ENCODE measurements at regions not wholly inside any gene's neighbourhood (a gene's known extent, or its start where the extent isn't known, plus 50 kb on each side); places are given as distances from the start of the nearest gene placed in this dataset.

DNA sequence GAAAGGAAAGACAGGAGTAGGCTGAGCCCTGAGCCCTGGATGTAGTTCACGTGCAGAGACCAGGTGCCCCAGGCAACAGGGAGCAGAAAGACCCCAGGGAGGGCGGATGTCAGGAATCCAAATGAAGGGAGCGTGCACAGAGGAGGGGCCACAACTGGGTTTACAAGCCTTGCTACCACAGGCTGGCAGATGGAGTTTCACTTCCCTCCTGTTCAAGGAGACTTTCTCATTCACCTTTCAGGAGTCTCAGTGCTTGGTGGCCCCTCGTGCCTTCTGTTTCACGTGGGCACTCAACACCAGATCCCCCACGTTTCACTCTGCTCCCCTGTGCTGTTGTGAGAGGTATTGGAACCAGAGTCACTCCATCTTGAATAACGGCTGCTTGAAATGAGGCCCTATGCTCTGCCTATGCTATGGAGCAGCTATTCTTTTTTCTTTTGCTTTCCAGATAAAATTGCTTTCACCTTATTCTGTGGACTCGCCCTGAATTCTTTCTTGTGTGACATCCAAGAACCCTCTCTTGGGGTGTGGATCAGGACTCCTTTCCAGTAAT is 601.4 kb upstream of the IGFBP3 start:
- DNase-seq (ENCODE audit: low read depth in 2 of 3, low spot score in 1 of 3), result no peak

DNA sequence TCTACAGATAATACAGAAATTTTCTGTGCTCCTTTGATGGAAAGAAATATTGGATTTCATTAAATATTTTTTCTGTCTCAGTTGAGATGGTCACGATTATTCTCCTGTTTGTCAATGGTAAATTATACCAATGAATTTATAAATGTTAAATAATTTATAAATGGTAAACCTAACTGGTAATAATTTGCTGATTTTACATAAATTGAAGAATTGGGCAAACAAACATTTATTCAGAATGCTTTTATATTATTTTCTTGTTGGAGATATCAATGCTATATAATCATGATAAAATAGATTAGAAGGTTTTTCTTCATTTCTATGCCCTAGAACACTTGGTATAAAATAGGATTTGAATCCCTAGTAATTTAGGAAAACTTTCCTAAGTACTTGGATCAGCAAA is 597.6 kb upstream of the IGFBP3 start:
- no peak for DNase-seq (ENCODE audit: low read depth in 2 of 3, low spot score in 1 of 3)

DNA sequence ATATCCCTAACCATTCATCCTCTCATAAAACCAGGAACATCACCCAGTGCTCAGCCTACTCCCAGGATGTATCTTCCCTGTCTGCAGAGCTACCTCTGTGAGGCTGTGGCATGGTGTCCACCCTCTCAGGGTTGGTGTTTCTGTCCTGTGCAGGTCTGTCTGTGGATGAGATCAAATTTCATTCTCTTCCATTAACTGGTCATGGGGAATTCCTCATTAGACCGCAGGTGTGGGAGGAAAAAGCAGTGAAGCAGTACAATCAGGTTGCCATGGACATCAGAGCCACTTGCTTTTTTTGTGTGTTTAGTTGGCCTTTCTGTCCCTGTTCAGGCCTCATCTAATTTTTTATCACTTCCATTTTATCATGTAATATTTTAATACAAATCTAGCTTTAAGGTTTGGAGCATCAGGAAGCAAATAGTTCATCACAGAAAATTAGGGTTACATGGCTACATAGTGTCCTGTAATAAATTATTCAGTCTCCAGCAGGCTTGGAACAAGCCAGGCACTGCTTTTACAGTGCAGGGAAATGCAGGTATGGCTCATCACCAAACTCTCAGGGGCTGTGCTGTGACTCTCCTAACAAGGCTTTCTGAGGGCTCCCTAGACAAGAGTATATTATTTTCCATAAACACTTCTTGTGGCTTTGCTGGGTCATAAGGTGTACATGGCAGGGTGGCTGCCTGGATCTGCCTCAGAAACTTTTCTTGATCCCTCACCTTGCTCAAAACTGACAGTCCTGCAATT is 594.9 kb upstream of the IGFBP3 start:
- DNase-seq (ENCODE audit: low read depth in 2 of 3, low spot score in 1 of 3), result no peak

DNA sequence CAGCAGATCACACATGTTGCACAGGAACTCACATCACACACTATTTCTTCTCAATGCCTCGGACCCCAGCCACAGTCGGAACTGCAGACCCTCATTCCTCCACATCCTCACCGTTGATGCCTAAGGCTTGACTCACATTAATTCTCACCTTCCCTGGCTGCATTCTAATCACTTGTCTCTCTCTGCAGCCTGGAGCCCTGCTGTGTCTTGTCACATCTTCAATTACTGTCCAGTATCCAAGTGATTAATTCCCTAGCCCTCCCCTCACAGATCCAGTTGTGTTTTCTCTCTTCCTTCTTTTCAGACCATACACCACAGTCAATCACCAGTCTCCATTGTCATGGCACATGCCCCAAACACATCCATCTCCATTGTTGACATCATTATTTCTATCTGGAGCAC is 592.4 kb upstream of the IGFBP3 start:
- no peak for DNase-seq (ENCODE audit: low read depth in 2 of 3, low spot score in 1 of 3)

- DNase-seq (ENCODE audit: low read depth in 2 of 3, low spot score in 1 of 3), result no peak
Measured at GRCh38 chr7:46512891-46513413, 591.9 kb upstream of the IGFBP3 start.

DNA sequence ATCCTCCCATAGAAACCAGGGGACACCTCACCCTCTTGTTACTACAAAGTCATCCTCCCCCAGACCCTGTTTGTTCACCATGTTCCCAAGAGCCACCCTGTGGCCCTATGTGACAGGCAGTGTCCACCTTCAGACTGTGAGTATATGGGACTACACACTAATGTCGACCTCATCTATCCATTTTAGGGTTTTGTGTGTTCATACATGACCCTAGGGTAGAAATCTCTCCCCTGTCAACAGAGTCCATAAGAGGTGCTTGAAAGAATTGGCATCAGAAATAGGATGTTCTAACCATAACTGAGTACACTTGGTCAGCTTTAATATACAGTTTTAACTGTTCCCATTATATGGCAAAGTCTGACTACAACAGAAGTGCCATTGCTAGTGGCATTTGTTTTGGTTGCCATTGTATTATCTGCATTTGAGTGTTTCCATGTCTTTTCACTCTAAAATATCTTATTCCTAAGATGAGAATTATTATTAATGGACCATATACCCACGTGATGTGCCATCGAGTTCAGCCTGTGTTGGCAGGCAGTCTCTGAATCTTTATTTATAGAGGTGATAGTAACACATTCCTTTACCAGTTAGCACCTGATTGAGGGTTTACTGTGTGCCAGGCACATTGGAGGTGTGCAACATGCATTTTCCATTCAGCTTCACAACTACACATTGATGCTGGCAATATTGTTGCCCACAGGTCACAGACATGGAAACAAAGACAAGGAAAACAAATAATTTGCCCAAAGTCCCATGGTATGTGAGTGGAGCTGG is 590.6 kb upstream of the IGFBP3 start:
- no peak for DNase-seq (ENCODE audit: low read depth in 2 of 3, low spot score in 1 of 3)

DNA sequence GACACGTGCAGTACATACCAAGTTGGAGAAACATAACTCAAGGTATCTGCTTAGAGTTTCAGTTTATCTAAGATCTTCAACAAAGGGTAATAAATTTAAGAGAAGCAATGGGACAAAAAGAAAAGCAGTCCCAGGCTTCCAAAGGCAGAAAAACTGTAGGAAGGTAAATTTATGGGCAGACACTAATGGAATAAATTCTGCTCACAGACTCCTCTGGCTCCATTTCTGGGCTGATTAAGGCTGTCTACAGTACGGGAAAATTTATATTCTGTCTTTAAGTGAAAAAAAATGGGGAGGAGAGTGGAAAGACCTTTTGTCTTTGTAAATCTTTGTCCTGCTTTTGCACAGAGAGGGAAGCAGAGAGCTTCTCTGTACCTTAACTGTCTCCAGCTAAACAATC is 587.5 kb upstream of the IGFBP3 start:
- DNase-seq (ENCODE audit: low read depth in 2 of 3, low spot score in 1 of 3), result no peak

DNA sequence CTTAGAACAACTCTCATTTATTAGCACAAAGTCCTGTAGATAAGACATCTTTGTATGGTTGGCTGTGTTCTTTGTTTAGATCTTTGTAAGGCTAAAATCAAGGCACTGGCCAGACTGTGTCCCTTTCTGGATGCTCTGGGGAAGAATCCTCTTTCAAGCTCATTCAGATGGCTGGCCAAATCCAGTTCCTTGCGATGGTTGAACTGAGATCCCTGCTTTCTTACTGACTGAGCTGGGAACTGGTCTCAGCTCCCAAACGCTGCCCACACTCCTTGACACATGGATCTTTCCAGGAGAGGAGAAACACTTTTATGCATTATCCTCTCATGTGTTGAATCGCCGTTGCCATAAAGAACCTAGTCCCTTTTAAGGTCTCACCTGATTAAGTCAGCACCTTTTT is 586.5 kb upstream of the IGFBP3 start:
- DNase-seq (ENCODE audit: low read depth in 2 of 3, low spot score in 1 of 3), result no peak

DNA sequence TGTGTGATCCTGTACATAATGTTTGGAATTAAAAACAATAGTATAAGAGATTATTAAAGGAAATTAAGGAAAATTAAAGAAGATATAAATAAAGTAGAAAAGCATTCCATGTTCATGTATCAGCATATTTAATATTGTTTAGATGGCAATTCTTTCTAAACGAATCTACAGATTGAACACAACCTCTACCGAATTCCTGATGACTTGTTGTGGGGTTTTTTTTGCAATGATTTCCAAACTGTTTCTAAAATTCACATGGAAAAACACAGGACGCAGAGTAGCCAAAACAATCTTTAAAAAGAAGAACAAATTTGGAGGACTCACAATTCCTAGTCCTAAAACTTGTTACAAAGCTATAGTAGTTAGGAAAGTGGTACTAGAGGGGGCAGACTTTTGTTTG is 573.4 kb upstream of the IGFBP3 start:
- DNase-seq (ENCODE audit: low read depth in 2 of 3, low spot score in 1 of 3), result no peak

DNA sequence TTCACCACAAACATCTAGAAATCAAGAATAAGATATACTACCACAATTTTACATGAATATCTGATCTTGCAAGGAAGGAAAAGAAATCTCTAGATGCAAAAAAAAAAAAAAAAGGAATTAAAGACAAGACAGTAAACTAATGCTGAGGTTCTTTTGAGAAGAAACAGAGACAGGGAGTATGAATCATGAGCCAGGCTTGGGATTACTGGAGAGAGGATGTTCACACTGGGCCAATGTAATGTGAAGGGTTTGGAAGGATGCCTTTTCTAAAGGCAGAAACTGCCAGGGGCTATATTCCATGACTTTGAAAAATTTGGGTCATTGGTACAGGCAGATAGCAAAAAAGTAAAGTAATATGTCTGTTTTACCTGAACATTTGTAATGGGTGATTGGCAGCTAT is 573.0 kb upstream of the IGFBP3 start:
- no peak for DNase-seq (ENCODE audit: low read depth in 2 of 3, low spot score in 1 of 3)

DNA sequence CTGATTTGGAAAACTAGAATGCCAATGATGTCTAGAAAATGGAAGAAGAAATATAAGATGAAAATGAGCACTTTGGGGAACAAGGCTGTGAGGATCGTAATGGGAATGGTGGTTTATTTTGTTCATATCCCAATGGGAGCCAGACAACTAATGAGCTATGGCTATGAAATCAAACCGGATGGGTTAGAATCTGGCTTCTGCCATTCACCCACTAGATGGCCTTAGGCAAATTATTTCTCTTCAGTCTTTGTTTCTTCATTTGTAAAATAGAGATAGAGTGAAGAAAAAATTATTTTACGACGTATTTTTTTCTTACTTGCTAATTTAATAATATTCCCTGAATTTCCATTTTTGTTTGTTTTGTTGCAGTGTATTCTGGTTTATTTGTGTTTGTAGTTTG is 572.1 kb upstream of the IGFBP3 start:
- DNase-seq (ENCODE audit: low read depth in 2 of 3, low spot score in 1 of 3), result no peak

DNA sequence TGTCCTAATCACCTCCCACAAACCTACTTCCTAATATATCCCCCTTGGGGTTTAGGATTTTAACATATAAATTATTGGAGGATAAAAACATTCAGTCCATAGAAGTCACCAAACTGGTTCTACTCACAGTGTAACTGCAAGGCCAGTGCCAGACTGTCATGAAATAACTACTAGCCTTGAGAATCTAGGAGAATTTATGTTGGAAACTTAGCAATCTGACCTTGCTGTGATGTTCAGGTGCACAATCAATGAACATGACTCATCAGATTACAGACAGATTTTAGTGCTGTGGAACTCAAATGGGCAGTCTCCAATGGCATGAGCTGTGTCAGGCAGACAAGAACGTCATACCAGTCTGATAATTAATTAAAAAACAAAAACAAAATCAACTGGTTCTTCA is 571.4 kb upstream of the IGFBP3 start:
- DNase-seq (ENCODE audit: low read depth in 2 of 3, low spot score in 1 of 3), result no peak

GRCh38 chr7:46490406-46490805 is 569.3 kb upstream of the IGFBP3 start:
- no peak for DNase-seq (ENCODE audit: low read depth in 2 of 3, low spot score in 1 of 3)

DNA sequence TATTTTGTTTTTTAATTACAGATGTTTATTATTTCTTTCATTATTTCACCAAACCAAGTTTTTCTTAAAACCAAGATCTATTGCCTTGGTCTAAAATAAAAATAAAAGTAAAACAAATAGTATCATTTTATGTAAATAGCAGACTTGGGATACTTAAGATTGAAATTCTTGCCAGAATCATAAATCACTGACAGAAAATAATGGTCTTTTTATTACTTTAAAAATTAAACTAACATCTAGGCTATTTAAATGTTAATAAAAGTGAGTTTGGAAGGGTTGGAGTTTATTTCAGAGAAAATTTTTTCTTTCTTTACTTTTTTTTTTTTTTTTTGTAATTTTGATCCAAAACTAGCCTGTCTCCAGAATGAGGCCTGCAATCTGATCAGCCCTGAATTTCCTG is 568.0 kb upstream of the IGFBP3 start:
- DNase-seq (ENCODE audit: low read depth in 2 of 3, low spot score in 1 of 3), result no peak

DNA sequence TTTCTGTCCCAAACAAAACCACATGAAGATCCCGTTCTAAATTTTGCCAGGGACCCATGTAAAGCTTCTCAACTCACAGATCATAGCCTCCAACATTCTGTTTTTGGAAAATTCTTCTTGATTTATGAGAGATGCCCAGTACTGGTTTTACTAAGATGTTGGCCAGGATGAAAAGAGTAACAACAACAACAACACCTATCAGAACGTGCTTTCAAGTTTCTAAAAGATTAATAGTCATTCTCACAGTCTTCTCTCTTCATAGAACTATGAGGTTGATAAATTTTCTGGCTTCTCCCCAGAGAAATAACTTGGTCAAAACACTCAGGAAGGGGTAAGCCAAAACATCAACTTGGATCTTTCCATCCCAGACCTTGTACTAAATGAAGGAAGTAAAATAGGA is 567.5 kb upstream of the IGFBP3 start:
- DNase-seq (ENCODE audit: low read depth in 2 of 3, low spot score in 1 of 3), result no peak

- no peak for DNase-seq (ENCODE audit: low read depth in 2 of 3, low spot score in 1 of 3)
Measured at GRCh38 chr7:46486256-46487206, 565.5 kb upstream of the IGFBP3 start.

DNA sequence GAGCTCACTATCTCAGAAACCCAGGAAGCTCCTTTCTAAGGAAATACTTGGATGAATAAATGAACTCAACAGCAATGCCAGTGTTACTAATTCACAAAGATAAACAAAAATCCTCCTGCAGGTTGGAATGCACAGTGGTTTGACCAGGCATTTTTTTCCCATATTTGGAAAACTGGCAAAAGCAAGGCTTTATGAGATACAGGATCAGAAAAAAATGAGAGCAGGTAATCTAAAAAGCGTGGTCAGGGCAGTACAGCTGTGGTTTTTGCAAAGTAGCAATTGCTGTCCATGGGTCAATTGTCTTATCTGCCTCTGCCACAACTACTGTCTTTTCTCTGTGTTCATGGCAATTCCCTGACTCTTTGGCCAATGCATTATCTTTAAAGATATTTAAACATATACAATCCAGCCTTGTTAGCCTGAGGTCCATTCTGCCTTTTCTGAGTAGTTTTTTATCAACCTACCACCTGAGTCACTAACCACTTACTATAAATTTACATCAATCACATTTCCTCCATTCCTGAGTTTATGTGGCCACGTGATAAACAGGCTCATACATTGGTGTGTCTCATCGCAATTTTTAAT is 564.5 kb upstream of the IGFBP3 start:
- DNase-seq (ENCODE audit: low read depth in 2 of 3, low spot score in 1 of 3), result no peak

GRCh38 chr7:46484906-46485305 is 563.8 kb upstream of the IGFBP3 start:
- DNase-seq (ENCODE audit: low read depth in 2 of 3, low spot score in 1 of 3), result no peak

DNA sequence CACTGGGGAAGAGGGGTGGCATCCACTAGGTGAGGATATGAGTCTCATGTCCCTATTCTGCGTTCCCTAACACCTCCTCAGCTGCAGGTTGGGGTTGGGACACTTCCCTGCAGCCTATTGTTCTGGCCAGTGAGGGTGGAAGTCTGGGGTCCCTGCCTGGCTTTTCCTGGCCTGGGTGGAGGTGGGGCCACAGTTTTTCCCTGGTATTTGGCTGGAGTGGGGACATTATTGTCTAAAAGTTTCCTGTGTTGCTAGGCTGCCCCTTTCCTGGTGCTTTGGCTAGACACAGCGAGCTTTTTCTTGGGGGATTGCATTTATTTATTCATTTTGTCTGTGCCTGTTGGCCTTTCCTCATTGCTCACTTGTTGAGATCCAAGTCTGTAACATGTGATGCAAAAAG is 559.5 kb upstream of the IGFBP3 start:
- no peak for DNase-seq (ENCODE audit: low read depth in 2 of 3, low spot score in 1 of 3)

GRCh38 chr7:46479680-46480079 is 558.6 kb upstream of the IGFBP3 start:
- no peak for DNase-seq (ENCODE audit: low read depth in 2 of 3, low spot score in 1 of 3)

- DNase-seq (ENCODE audit: low read depth in 2 of 3, low spot score in 1 of 3), result no peak
Measured at GRCh38 chr7:46478046-46478445, 557.0 kb upstream of the IGFBP3 start.
